SK-N-SH (cell line): ENCODE measurements at regions not wholly inside any gene's neighbourhood (a gene's known extent, or its start where the extent isn't known, plus 50 kb on each side); places are given as distances from the start of the nearest gene placed in this dataset.
"Not testable (repeated sequence)": the region's sequence is repeated elsewhere in the genome, so short reads cannot be mapped to it uniquely, and the experiment has no call there.

Experiments used
- CTCF ChIA-PET: fragments of 300-600, 350-600 bp; formaldehyde crosslinking; extraction: SDS; loops from one replicate; lab custom pipeline; 2021; lab: Yijun Ruan, JAX
- POLR2A ChIA-PET: fragments of 350-600 bp; sonication (Branson Sonifier 250); formaldehyde crosslinking; extraction: SDS; loops from one replicate; lab custom pipeline; 2020; ENCODE audit warnings: antibody characterized with exemption, inconsistent platforms; lab: Yijun Ruan, JAX
- DNase-seq: peaks from one replicate; pipeline ENCODE4 v3.0.0; 2012
- H2AFZ ChIP-seq: fragments of 200-600 bp; sonication (generic); 2 replicates; pipeline ENCODE4 v1.8.1; 2016; ENCODE audit warnings: antibody characterized with exemption, mild to moderate bottlenecking, low read depth
- H3F3A ChIP-seq: fragments of 200-600 bp; sonication (generic); replicated peaks from 2 replicates; pipeline ENCODE3; 2016; ENCODE audit warnings: antibody characterized with exemption, mild to moderate bottlenecking; ENCODE audit not compliant: insufficient read depth
- H3K27ac ChIP-seq, 2 experiments: fragments of 200-500 bp in 1 of 2; fragments of 200-600 bp in 1 of 2; sonication (Bioruptor generic) in 1 of 2; sonication (generic), shearing (Covaris generic) in 1 of 2; 2 replicates each; pipeline versions ENCODE4 v1.5.1 to v1.6.1; 2014 to 2016; ENCODE audit warnings: low read depth in 2 of 2, inconsistent platforms in 1 of 2, low read length in 1 of 2, mild to moderate bottlenecking in 1 of 2, mixed read lengths in 1 of 2
- H3K27me3 ChIP-seq: fragments of 200-600 bp; sonication (generic), shearing (Covaris generic); 2 replicates; pipeline ENCODE4 v1.6.1; 2016; ENCODE audit warnings: mixed run types; ENCODE audit not compliant: insufficient read depth
- H3K36me3 ChIP-seq, 2 experiments: fragments of 200-500 bp in 1 of 2; fragments of 200-600 bp in 1 of 2; sonication (Bioruptor generic) in 1 of 2; sonication (generic) in 1 of 2; replicated peaks in 1 of 2; 2 replicates each; pipeline versions ENCODE3 to v1.5.1; 2014 to 2016; ENCODE audit warnings: low read length in 1 of 2, mild to moderate bottlenecking in 1 of 2; ENCODE audit not compliant: insufficient read depth in 2 of 2, control insufficient read depth in 1 of 2
- H3K4me1 ChIP-seq, 2 experiments: fragments of 200-500 bp in 1 of 2; fragments of 200-600 bp in 1 of 2; sonication (Bioruptor generic) in 1 of 2; sonication (generic), shearing (Covaris generic) in 1 of 2; 2 replicates each; pipeline versions ENCODE4 v1.5.1 to v1.6.1; 2014 to 2016; ENCODE audit warnings: low read depth in 1 of 2, low read length in 1 of 2, mixed run types in 1 of 2; ENCODE audit not compliant: insufficient read depth in 2 of 2, control insufficient read depth in 1 of 2
- H3K4me2 ChIP-seq: fragments of 200-600 bp; sonication (generic), shearing (Covaris generic); 2 replicates; pipeline ENCODE4 v1.6.1; 2017; ENCODE audit warnings: mixed run types
- H3K4me3 ChIP-seq, 2 experiments: fragments of 200-500 bp in 1 of 2; fragments of 200-600 bp in 1 of 2; sonication (Bioruptor generic) in 1 of 2; sonication (generic), shearing (Covaris generic) in 1 of 2; 2 replicates each; pipeline versions ENCODE4 v1.5.1 to v1.8.1; 2014 to 2016; ENCODE audit warnings: low read depth in 2 of 2, inconsistent platforms in 1 of 2, low read length in 1 of 2, mild to moderate bottlenecking in 1 of 2, mixed read lengths in 1 of 2, moderate library complexity in 1 of 2
- H3K79me2 ChIP-seq: fragments of 200-600 bp; sonication (generic); 2 replicates; pipeline ENCODE4 v1.8.1; 2017; ENCODE audit warnings: mild to moderate bottlenecking; ENCODE audit not compliant: insufficient read depth
- H3K9ac ChIP-seq: fragments of 200-600 bp; sonication (generic); 2 replicates; pipeline ENCODE4 v1.6.1; 2017; ENCODE audit warnings: mixed run types
- H3K9me2 ChIP-seq: fragments of 200-600 bp; sonication (generic); 2 replicates; pipeline ENCODE4 v1.6.1; 2017; ENCODE audit warnings: mixed run types
- H3K9me3 ChIP-seq: fragments of 200-600 bp; sonication (generic); 2 replicates; pipeline ENCODE4 v1.6.1; 2017; ENCODE audit warnings: mixed run types, mild to moderate bottlenecking, moderate library complexity
- H4K20me1 ChIP-seq: fragments of 200-600 bp; sonication (generic); 2 replicates; pipeline ENCODE4 v1.6.1; 2017; ENCODE audit warnings: mild to moderate bottlenecking, mixed run types; ENCODE audit not compliant: insufficient read depth
- ELF1 ChIP-seq: IDR thresholded peaks from 2 replicates; pipeline ENCODE4 v1.4.0; 2012
- FOXM1 ChIP-seq: IDR thresholded peaks from 2 replicates; pipeline ENCODE4 v1.4.0; 2012; ENCODE audit warnings: low read depth, mild to moderate bottlenecking
- JUND ChIP-seq: IDR thresholded peaks from 2 replicates; pipeline ENCODE4 v1.4.0; 2012
- MEF2A ChIP-seq: IDR thresholded peaks from 2 replicates; pipeline ENCODE4 v1.4.0; 2012; ENCODE audit warnings: low read depth, borderline replicate concordance
- MXI1 ChIP-seq: IDR thresholded peaks from 2 replicates; pipeline ENCODE4 v1.6.1; 2012; ENCODE audit warnings: mild to moderate bottlenecking, low read depth, low read length, improper control_type of control experiment
- RXRA ChIP-seq: IDR thresholded peaks from 2 replicates; pipeline ENCODE4 v1.4.0; 2012; ENCODE audit warnings: low read depth, mild to moderate bottlenecking, borderline replicate concordance
- SIN3A ChIP-seq: IDR thresholded peaks from 2 replicates; pipeline ENCODE4 v1.6.1; 2012; ENCODE audit warnings: low read depth, mild to moderate bottlenecking, low read length, moderate library complexity, borderline replicate concordance
- SMC3 ChIP-seq: IDR thresholded peaks from 2 replicates; pipeline ENCODE4 v1.6.1; 2012; ENCODE audit warnings: low read depth, low read length, improper control_type of control experiment
- YY1 ChIP-seq: IDR thresholded peaks from 2 replicates; pipeline ENCODE4 v1.4.0; 2012; ENCODE audit warnings: low read depth, mild to moderate bottlenecking
- WGBS: methylation state at CpG from one replicate; pipeline ENCODE4 v1.1.6; 2017; ENCODE audit warnings: low lambda C conversion rate; 5-methylcytosine and 5-hydroxymethylcytosine counted together
- TF ChIP-seq, protein P1 (sequence below): IDR thresholded peaks from 2 replicates; pipeline ENCODE4 v1.4.0; 2012; ENCODE audit warnings: low read depth, borderline replicate concordance
- TF ChIP-seq, protein P2 (sequence below): fragments of 200-600 bp; sonication (generic); IDR thresholded peaks from 2 replicates; pipeline ENCODE4 v1.6.1; 2017; ENCODE audit warnings: antibody characterized with exemption, mild to moderate bottlenecking, moderate library complexity

DNA sequence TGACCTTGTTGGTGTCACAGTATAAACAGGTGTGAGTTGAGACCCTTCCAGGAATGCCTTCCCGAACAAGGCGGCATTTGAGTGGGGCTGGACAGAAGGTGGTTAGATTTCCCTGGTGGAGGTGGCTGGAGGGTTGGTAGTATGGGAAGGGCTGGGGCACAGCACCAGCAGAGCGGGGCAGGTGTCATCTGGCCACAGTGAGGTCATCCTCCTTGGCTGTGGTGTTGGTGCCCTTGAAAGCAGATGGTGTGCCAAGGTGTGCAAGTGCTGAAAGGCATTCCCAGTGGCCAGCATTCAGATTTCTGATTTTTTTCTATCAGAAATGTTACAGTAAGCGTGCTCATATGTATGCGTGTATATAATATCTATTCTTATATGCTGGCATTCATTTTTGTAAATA is 126.6 kb downstream of the LAT start:
- Histone ChIP-seq H3K9me2 (no peaks in the 10 kb centered on the region), H3F3A (no peaks in the 10 kb centered on the region), H2AFZ (no peak overlapping the region), H3K27ac (no peak overlapping the region), H3K9me3 (no peaks in the 10 kb centered on the region), H3K4me2 (no peak overlapping the region), H3K36me3 (no peaks in the 10 kb centered on the region), H3K4me1 (peaks cover 0 to 14% of the 10 kb centered on the region in 2 experiments; a peak in 1 of 4 replicates), H4K20me1 (no peaks in the 10 kb centered on the region), H3K79me2 (no peaks in the 10 kb centered on the region), H3K27me3 (no peaks in the 10 kb centered on the region), H3K9ac (no peak overlapping the region), H3K4me3 (no peak overlapping the region)
- 98% methylated on average over 4 of the region's 5 CpGs for WGBS
- CTCF ChIA-PET: no interaction called here
- TF ChIP-seq, protein P1, sequence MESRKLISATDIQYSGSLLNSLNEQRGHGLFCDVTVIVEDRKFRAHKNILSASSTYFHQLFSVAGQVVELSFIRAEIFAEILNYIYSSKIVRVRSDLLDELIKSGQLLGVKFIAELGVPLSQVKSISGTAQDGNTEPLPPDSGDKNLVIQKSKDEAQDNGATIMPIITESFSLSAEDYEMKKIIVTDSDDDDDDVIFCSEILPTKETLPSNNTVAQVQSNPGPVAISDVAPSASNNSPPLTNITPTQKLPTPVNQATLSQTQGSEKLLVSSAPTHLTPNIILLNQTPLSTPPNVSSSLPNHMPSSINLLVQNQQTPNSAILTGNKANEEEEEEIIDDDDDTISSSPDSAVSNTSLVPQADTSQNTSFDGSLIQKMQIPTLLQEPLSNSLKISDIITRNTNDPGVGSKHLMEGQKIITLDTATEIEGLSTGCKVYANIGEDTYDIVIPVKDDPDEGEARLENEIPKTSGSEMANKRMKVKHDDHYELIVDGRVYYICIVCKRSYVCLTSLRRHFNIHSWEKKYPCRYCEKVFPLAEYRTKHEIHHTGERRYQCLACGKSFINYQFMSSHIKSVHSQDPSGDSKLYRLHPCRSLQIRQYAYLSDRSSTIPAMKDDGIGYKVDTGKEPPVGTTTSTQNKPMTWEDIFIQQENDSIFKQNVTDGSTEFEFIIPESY: no peak
- TF ChIP-seq FOXM1: no peak
- no peak for TF ChIP-seq ELF1
- TF ChIP-seq MXI1: no peak
- TF ChIP-seq SMC3: no peak
- no peak for TF ChIP-seq JUND
- TF ChIP-seq, protein P2, sequence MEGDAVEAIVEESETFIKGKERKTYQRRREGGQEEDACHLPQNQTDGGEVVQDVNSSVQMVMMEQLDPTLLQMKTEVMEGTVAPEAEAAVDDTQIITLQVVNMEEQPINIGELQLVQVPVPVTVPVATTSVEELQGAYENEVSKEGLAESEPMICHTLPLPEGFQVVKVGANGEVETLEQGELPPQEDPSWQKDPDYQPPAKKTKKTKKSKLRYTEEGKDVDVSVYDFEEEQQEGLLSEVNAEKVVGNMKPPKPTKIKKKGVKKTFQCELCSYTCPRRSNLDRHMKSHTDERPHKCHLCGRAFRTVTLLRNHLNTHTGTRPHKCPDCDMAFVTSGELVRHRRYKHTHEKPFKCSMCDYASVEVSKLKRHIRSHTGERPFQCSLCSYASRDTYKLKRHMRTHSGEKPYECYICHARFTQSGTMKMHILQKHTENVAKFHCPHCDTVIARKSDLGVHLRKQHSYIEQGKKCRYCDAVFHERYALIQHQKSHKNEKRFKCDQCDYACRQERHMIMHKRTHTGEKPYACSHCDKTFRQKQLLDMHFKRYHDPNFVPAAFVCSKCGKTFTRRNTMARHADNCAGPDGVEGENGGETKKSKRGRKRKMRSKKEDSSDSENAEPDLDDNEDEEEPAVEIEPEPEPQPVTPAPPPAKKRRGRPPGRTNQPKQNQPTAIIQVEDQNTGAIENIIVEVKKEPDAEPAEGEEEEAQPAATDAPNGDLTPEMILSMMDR: no peak
- no peak for TF ChIP-seq RXRA
- TF ChIP-seq MEF2A: no peak
- no peak for TF ChIP-seq YY1
- no peak for TF ChIP-seq SIN3A
- POLR2A ChIA-PET: no interaction called here
- DNase-seq: no peak

DNA sequence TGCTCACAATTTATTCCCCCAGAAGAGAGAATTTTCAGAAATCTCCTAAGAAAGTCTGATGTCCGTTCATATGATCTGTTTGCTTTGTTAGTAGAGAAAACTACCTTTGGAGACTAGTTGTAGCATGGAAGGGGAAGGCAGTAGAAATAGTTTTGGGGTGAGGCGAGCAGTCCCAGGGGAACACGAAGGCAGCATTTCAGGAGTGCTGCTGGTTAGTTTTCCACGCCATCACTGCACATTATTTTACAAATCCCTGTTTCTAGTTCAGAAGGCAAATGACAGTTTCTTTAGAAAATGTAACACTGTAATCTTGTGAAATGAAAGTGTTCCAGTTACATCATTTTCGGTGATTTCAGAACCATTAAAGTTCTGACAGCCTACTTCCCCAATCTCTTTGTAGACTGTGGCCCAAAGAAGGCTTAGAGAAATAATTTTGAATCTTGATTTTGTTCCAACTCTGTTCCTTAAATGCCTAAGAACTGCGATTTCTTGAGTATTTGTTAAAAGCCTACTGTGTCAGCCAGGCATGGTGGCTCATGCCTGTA is 123.8 kb downstream of the LAT start:
- H3K4me2 ChIP-seq, CTCF ChIA-PET, H3K9ac ChIP-seq, H3K36me3 ChIP-seq, H4K20me1 ChIP-seq, H3K27ac ChIP-seq, H3K4me3 ChIP-seq, H3K27me3 ChIP-seq, H3K9me2 ChIP-seq, H3F3A ChIP-seq, H3K79me2 ChIP-seq, POLR2A ChIA-PET, H2AFZ ChIP-seq, H3K9me3 ChIP-seq, DNase-seq, H3K4me1 ChIP-seq: not testable (repeated sequence)
- 59% methylated on average over 6 of the region's 6 CpGs for WGBS
